GM23248 (cell line): ENCODE measurements at regions not wholly inside any gene's neighbourhood (a gene's known extent, or its start where the extent isn't known, plus 50 kb on each side); places are given as distances from the start of the nearest gene placed in this dataset.

Experiments used
- DNase-seq: peaks from one replicate; pipeline ENCODE4 v3.0.0-alpha.2; 2015
- H2AFZ ChIP-seq: fragments of 200-600 bp; sonication (generic); 2 replicates; pipeline ENCODE4 v1.6.1; 2016; ENCODE audit warnings: antibody characterized with exemption
- H3F3A ChIP-seq: fragments of 200-600 bp; sonication (generic); 2 replicates; pipeline ENCODE4 v1.6.1; 2016; ENCODE audit warnings: mild to moderate bottlenecking, antibody characterized with exemption, mixed run types; ENCODE audit not compliant: insufficient read depth
- H3K27ac ChIP-seq: fragments of 200-600 bp; sonication (generic); 2 replicates; pipeline ENCODE4 v1.5.1; 2016; ENCODE audit warnings: mild to moderate bottlenecking
- H3K27me3 ChIP-seq: fragments of 200-600 bp; sonication (generic); replicated peaks from 2 replicates; pipeline ENCODE4 v1.6.1; 2016; ENCODE audit warnings: mild to moderate bottlenecking; ENCODE audit not compliant: insufficient read depth
- H3K36me3 ChIP-seq: fragments of 200-600 bp; sonication (generic); 2 replicates; pipeline ENCODE4 v1.6.1; 2016; ENCODE audit warnings: low read depth, mild to moderate bottlenecking
- H3K4me1 ChIP-seq: fragments of 200-600 bp; sonication (generic); 2 replicates; pipeline ENCODE4 v1.6.1; 2016; ENCODE audit warnings: mild to moderate bottlenecking; ENCODE audit not compliant: insufficient read depth
- H3K4me2 ChIP-seq: fragments of 200-600 bp; sonication (generic); one replicate; pipeline ENCODE4 v1.6.1; 2016; ENCODE audit warnings: mild to moderate bottlenecking; ENCODE audit not compliant: unreplicated experiment
- H3K4me3 ChIP-seq: fragments of 200-600 bp; sonication (generic); 2 replicates; pipeline ENCODE4 v1.5.1; 2016; ENCODE audit warnings: mild to moderate bottlenecking
- H3K79me2 ChIP-seq: fragments of 200-600 bp; sonication (generic); 2 replicates; pipeline ENCODE4 v1.6.1; 2016; ENCODE audit warnings: mild to moderate bottlenecking; ENCODE audit not compliant: insufficient read depth
- H3K9ac ChIP-seq: fragments of 200-600 bp; sonication (generic); 2 replicates; pipeline ENCODE4 v1.6.1; 2016; ENCODE audit warnings: mild to moderate bottlenecking
- H3K9me2 ChIP-seq: fragments of 200-600 bp; sonication (generic); 2 replicates; pipeline ENCODE4 v1.6.1; 2016; ENCODE audit warnings: mixed run types, mild to moderate bottlenecking, moderate library complexity; ENCODE audit not compliant: insufficient read depth
- H3K9me3 ChIP-seq: fragments of 200-600 bp; sonication (generic); one replicate; pipeline ENCODE4 v1.6.1; 2017; ENCODE audit warnings: low read depth
- H4K20me1 ChIP-seq: fragments of 200-600 bp; sonication (generic); 2 replicates; pipeline ENCODE4 v1.6.0; 2016; ENCODE audit not compliant: insufficient read depth
- EZH2 ChIP-seq: fragments of 200-600 bp; sonication (generic); IDR thresholded peaks from 2 replicates; pipeline ENCODE4 v1.6.1; 2018; ENCODE audit warnings: antibody characterized with exemption, mild to moderate bottlenecking; ENCODE audit not compliant: insufficient read depth, poor library complexity, severe bottlenecking
- EZH2phosphoT487 ChIP-seq: fragments of 200-600 bp; sonication (generic); IDR thresholded peaks from 2 replicates; pipeline ENCODE4 v1.6.1; 2018; ENCODE audit warnings: antibody characterized with exemption, moderate library complexity, mild to moderate bottlenecking, low read depth; ENCODE audit not compliant: insufficient read depth
- WGBS, 2 experiments: methylation state at CpG; one replicate each; pipeline ENCODE4 v1.1.6; 2015 to 2017; ENCODE audit warnings: low lambda C conversion rate in 2 of 2, low coverage in 1 of 2; ENCODE audit errors: missing lambda C conversion rate in 2 of 2; 5-methylcytosine and 5-hydroxymethylcytosine counted together
- in situ Hi-C: fragments of 300-500 bp; cut with MboI; formaldehyde crosslinking; loops from 2 replicates; pipeline ENCODE4 v1.15.0; 2020

GRCh38 chr5:40416588-40416987 is 263.1 kb upstream of the PTGER4 start:
- no peak for DNase-seq
- H3F3A ChIP-seq: no peaks in the 10 kb centered on the region
- H3K36me3 ChIP-seq: no peaks in the 10 kb centered on the region

DNA sequence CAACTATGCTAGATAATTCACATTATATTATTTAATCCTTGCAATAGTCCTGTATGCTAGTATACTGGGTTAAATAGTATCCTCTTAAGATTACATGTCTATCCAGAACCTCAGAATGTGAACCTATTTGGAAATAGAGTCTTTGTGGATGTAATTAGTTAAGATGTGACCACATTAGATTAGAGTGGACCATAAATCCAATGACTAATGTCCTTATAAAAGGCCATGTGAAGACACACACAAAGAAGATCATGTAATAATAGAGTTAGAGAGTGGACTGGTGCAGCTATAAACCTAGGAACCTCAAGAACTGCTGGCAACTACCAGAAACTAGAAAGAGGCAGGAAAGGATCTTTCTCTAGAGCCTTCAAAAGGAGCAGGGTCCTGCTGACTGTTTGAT is 263.6 kb upstream of the PTGER4 start:
- Histone ChIP-seq H3K9me3 (no peaks in the 10 kb centered on the region), H3K4me2 (no peak overlapping the region), H3F3A (no peaks in the 10 kb centered on the region), H3K36me3 (no peaks in the 10 kb centered on the region), H2AFZ (no peak overlapping the region), H3K9ac (no peak overlapping the region), H3K4me3 (no peak overlapping the region), H3K27me3 (no peaks in the 10 kb centered on the region), H3K27ac (no peak overlapping the region), H3K79me2 (no peaks in the 10 kb centered on the region), H3K9me2 (no peaks in the 10 kb centered on the region), H4K20me1 (no peaks in the 10 kb centered on the region), H3K4me1 (peaks cover 4% of the 10 kb centered on the region; the same call in 1 of the 2 replicates)
- no peak for DNase-seq
- TF ChIP-seq EZH2 (no peak), EZH2phosphoT487 (no peak)
- in situ Hi-C loops: no loop called here

More at GRCh38 chr5:40416588-40416987, 263.1 kb upstream of the PTGER4 start:
- TF ChIP-seq EZH2: no peak
- no peak for TF ChIP-seq EZH2phosphoT487
- Histone ChIP-seq H3K4me2 (no peak overlapping the region), H4K20me1 (no peaks in the 10 kb centered on the region), H2AFZ (no peak overlapping the region), H3K9me2 (no peaks in the 10 kb centered on the region), H3K9me3 (no peaks in the 10 kb centered on the region), H3K79me2 (no peaks in the 10 kb centered on the region), H3K4me3 (no peak overlapping the region), H3K4me1 (peaks cover 4% of the 10 kb centered on the region; the same call in 1 of the 2 replicates), H3K27ac (no peak overlapping the region), H3K9ac (no peak overlapping the region), H3K27me3 (no peaks in the 10 kb centered on the region)
- in situ Hi-C loops: no loop called here

DNA sequence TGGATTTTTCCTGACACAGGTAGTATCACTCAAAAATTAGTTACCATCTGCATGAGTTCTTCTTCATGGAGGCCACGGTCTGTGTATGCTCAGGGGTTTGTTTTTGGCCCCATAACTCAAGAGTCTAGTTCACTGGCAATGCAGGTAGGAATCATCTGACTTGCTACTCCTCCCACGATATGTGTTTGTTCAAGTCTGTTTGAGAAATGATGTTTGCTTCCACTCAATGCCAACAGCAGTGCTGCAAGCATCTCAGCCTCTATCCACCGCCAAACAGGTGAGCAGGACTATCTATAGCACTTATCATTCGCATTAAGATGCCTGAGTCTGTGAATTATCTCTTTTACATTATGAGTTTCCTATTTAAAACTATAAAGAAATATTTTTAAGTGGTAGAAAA is 264.8 kb upstream of the PTGER4 start:
- Histone ChIP-seq H3K4me3 (no peak overlapping the region), H3K79me2 (no peaks in the 10 kb centered on the region), H3K9ac (no peak overlapping the region), H3K27ac (no peak overlapping the region), H3F3A (no peaks in the 10 kb centered on the region), H3K36me3 (no peaks in the 10 kb centered on the region), H3K9me2 (no peaks in the 10 kb centered on the region), H3K9me3 (no peaks in the 10 kb centered on the region), H3K4me2 (no peak overlapping the region), H3K4me1 (peaks cover 8% of the 10 kb centered on the region; the same call in 1 of the 2 replicates), H2AFZ (no peak overlapping the region), H3K27me3 (no peaks in the 10 kb centered on the region), H4K20me1 (no peaks in the 10 kb centered on the region)
- in situ Hi-C loops: no loop called here
- WGBS, 2 experiments: 76 to 78% methylated on average over 4 of the region's 4 CpGs
- no peak for DNase-seq
- TF ChIP-seq EZH2phosphoT487 (no peak), EZH2 (no peak)

- H3K9me3 ChIP-seq: no peaks in the 10 kb centered on the region
- TF ChIP-seq EZH2phosphoT487 (no peak), EZH2 (no peak)
- no peaks in the 10 kb centered on the region for H3K27me3 ChIP-seq
- H3K36me3 ChIP-seq: no peaks in the 10 kb centered on the region
- H2AFZ ChIP-seq: no peak overlapping the region
- no peak overlapping the region for H3K4me3 ChIP-seq
- H3K4me2 ChIP-seq: no peak overlapping the region
- no peaks in the 10 kb centered on the region for H4K20me1 ChIP-seq
- in situ Hi-C loops: no loop called here
- H3K9me2 ChIP-seq: no peaks in the 10 kb centered on the region
- peaks cover 8% of the 10 kb centered on the region; the same call in 1 of the 2 replicates for H3K4me1 ChIP-seq
- H3K27ac ChIP-seq: no peak overlapping the region
- no peaks in the 10 kb centered on the region for H3F3A ChIP-seq
- WGBS, 2 experiments: 23 to 25% methylated on average over 4 of the region's 4 CpGs
- DNase-seq: peak; percentile 76
- H3K79me2 ChIP-seq: no peaks in the 10 kb centered on the region
- no peak overlapping the region for H3K9ac ChIP-seq
These were observed 266.0 kb upstream of the PTGER4 start for GRCh38 chr5:40413743-40414142.

GRCh38 chr5:40412771-40413170 is 266.9 kb upstream of the PTGER4 start:
- Histone ChIP-seq H2AFZ (no peak overlapping the region), H3K9ac (no peak overlapping the region), H4K20me1 (no peaks in the 10 kb centered on the region), H3K36me3 (no peaks in the 10 kb centered on the region), H3K4me2 (no peak overlapping the region), H3K27ac (no peak overlapping the region), H3K79me2 (no peaks in the 10 kb centered on the region), H3K9me2 (no peaks in the 10 kb centered on the region), H3F3A (no peaks in the 10 kb centered on the region), H3K4me3 (no peak overlapping the region), H3K27me3 (no peaks in the 10 kb centered on the region), H3K9me3 (no peaks in the 10 kb centered on the region), H3K4me1 (peaks cover 8% of the 10 kb centered on the region; the same call in 1 of the 2 replicates)
- WGBS, 2 experiments: 96 to 100% methylated on average over 1 of the region's 1 CpG
- no peak for DNase-seq
- in situ Hi-C loops: no loop called here
- no peak for TF ChIP-seq EZH2phosphoT487
- TF ChIP-seq EZH2: no peak
